Esophagus squamous epithelium (tissue), 4 donors: ENCODE measurements at regions not wholly inside any gene's neighbourhood (a gene's known extent, or its start where the extent isn't known, plus 50 kb on each side); places are given as distances from the start of the nearest gene placed in this dataset.

ENCODE experiments used
- POLR2A ChIP-seq, 4 donors: fragments of 450-650 bp; IDR thresholded peaks; one replicate each; pipeline ENCODE4 v1.6.1; 2017; ENCODE audit warnings: antibody characterized with exemption in 4 of 4, mild to moderate bottlenecking in 4 of 4, moderate library complexity in 3 of 4
- TF ChIP-seq, protein P1 (sequence below), 6 experiments: fragments of 450-650 bp in 4 of 6; fragments of 200-600 bp in 2 of 6; sonication (generic) in 2 of 6; IDR thresholded peaks; one replicate each; pipeline ENCODE4 v1.5.1; 2016 to 2019; ENCODE audit warnings: antibody characterized with exemption in 6 of 6, mild to moderate bottlenecking in 4 of 6, moderate library complexity in 4 of 6

DNA sequence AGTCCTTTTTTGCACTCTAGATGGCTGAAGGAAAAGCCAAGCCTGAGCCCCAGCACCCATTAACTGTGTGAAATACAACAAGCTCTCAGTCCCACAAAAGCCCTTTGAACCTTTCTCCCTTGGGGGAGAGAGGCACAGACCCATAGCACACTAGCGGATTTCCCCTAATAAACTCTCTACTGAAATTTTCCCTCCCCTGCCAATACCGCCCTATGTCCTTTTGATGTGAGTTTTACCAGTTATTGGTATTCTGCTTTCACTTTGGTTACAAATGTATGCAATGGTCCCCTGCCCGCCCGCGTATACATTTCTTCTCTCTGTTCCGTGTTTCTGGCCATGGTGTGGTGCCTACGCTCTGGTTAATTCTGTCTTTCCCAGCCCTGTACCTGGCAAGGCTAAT, 54.0 kb upstream of the MYO16 start:
- no peak for TF ChIP-seq POLR2A (IDR thresholded peaks at IDR 0.05)
- TF ChIP-seq, protein P1, sequence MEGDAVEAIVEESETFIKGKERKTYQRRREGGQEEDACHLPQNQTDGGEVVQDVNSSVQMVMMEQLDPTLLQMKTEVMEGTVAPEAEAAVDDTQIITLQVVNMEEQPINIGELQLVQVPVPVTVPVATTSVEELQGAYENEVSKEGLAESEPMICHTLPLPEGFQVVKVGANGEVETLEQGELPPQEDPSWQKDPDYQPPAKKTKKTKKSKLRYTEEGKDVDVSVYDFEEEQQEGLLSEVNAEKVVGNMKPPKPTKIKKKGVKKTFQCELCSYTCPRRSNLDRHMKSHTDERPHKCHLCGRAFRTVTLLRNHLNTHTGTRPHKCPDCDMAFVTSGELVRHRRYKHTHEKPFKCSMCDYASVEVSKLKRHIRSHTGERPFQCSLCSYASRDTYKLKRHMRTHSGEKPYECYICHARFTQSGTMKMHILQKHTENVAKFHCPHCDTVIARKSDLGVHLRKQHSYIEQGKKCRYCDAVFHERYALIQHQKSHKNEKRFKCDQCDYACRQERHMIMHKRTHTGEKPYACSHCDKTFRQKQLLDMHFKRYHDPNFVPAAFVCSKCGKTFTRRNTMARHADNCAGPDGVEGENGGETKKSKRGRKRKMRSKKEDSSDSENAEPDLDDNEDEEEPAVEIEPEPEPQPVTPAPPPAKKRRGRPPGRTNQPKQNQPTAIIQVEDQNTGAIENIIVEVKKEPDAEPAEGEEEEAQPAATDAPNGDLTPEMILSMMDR (IDR thresholded peaks at IDR 0.05) = no peak
